Stimulated activated CD4-positive, alpha-beta T cell treated with anti-CD3 and anti-CD28 coated beads, Interleukin-1b, Interleukin-23, amount 100 ng/mL, for 48 hours (primary cell): ENCODE measurements at regions not wholly inside any gene's neighbourhood (a gene's known extent, or its start where the extent isn't known, plus 50 kb on each side); places are given as distances from the start of the nearest gene placed in this dataset.
"Not testable (repeated sequence)": the region's sequence is repeated elsewhere in the genome, so short reads cannot be mapped to it uniquely, and the experiment has no call there.

Source experiments
- DNase-seq: peaks from one replicate; pipeline ENCODE4 v3.0.0-alpha.2; 2020

GRCh38 chr10:58066126-58066525, 201.6 kb downstream of the IPMK start:
- no peak for DNase-seq

GRCh38 chr10:58065529-58065815, 202.2 kb downstream of the IPMK start:
- DNase-seq: no peak

GRCh38 chr10:58064714-58065528, 202.8 kb downstream of the IPMK start:
- DNase-seq: peak; percentile 2

GRCh38 chr10:58063861-58064480, 203.7 kb downstream of the IPMK start:
- no peak for DNase-seq

- DNase-seq: not testable (repeated sequence)
Observed at GRCh38 chr10:58058683-58059082, 209.0 kb downstream of the IPMK start.

- DNase-seq: no peak
Observed at GRCh38 chr10:58054881-58055280, 212.8 kb downstream of the IPMK start.

GRCh38 chr10:58052772-58053171, 214.9 kb downstream of the IPMK start:
- DNase-seq: no peak

- DNase-seq: no peak
Observed at GRCh38 chr10:58050575-58050974, 217.1 kb downstream of the IPMK start.

- no peak for DNase-seq
Observed at GRCh38 chr10:58048936-58049335, 218.8 kb downstream of the IPMK start.

- DNase-seq: no peak
Observed at GRCh38 chr10:58044072-58044471, 223.6 kb downstream of the IPMK start.

GRCh38 chr10:58041901-58042300, 225.8 kb downstream of the IPMK start:
- DNase-seq: no peak

GRCh38 chr10:58030208-58030607, 237.5 kb downstream of the IPMK start:
- DNase-seq: no peak

GRCh38 chr10:58028597-58029366, 238.9 kb downstream of the IPMK start:
- no peak for DNase-seq

GRCh38 chr10:58027426-58027825, 240.3 kb downstream of the IPMK start:
- no peak for DNase-seq

- DNase-seq: no peak
Observed at GRCh38 chr10:58026036-58026435, 241.7 kb downstream of the IPMK start.

- DNase-seq: no peak
Observed at GRCh38 chr10:58023341-58024073, 244.2 kb downstream of the IPMK start.

GRCh38 chr10:58019863-58020537, 247.7 kb downstream of the IPMK start:
- no peak for DNase-seq

GRCh38 chr10:58017719-58018367, 249.9 kb downstream of the IPMK start:
- DNase-seq: no peak

GRCh38 chr10:58016614-58017013, 251.1 kb downstream of the IPMK start:
- DNase-seq: no peak

GRCh38 chr10:58014436-58014835, 253.3 kb downstream of the IPMK start:
- DNase-seq: no peak

GRCh38 chr10:58013406-58013805, 254.3 kb downstream of the IPMK start:
- DNase-seq: no peak

- no peak for DNase-seq
Observed at GRCh38 chr10:58010073-58010702, 257.5 kb downstream of the IPMK start.
